PC-9 (cell line): ENCODE measurements at regions not wholly inside any gene's neighbourhood (a gene's known extent, or its start where the extent isn't known, plus 50 kb on each side); places are given as distances from the start of the nearest gene placed in this dataset.
"Not testable (repeated sequence)": the region's sequence is repeated elsewhere in the genome, so short reads cannot be mapped to it uniquely, and the experiment has no call there.

Experiments
- BruUV-seq: library from RNA; stranded (reverse); fragments of 400-500 nt; replicated peaks from 2 replicates; lab custom pipeline; 2021; lab: Mats Ljungman, UMichigan
- CTCF ChIA-PET: fragments of 300-600 bp; sonication (Branson Sonifier 250); formaldehyde crosslinking; loops from one replicate; lab custom pipeline; 2022; ENCODE audit warnings: antibody characterized with exemption; lab: Charles Lee
- POLR2A ChIA-PET: fragments of 300-600 bp; sonication (Branson Sonifier 250); formaldehyde crosslinking; loops from one replicate; lab custom pipeline; 2022; ENCODE audit warnings: antibody characterized with exemption; ENCODE audit not compliant: unreplicated experiment; lab: Charles Lee
- DNase-seq, 2 experiments: peaks; one replicate each; pipeline versions ENCODE4 v3.0.0 to v3.0.0-alpha.2; 2015 to 2022; ENCODE audit warnings: mixed read lengths in 1 of 2
- H2AFZ ChIP-seq: fragments of 200-600 bp; sonication (generic); 2 replicates; pipeline ENCODE4 v1.8.1; 2017; ENCODE audit warnings: antibody characterized with exemption
- H3F3A ChIP-seq: fragments of 200-600 bp; sonication (generic); 2 replicates; pipeline ENCODE4 v1.8.1; 2017; ENCODE audit warnings: antibody characterized with exemption, mild to moderate bottlenecking, low read depth; ENCODE audit not compliant: insufficient read depth
- H3K27ac ChIP-seq: fragments of 200-600 bp; sonication (generic); 2 replicates; pipeline ENCODE4 v1.6.1; 2016; ENCODE audit warnings: mixed run types
- H3K27me3 ChIP-seq: fragments of 200-600 bp; sonication (generic); 2 replicates; pipeline ENCODE4 v1.6.1; 2016; ENCODE audit warnings: low read depth, mixed run types; ENCODE audit not compliant: insufficient read depth
- H3K36me3 ChIP-seq: fragments of 200-600 bp; sonication (generic); 2 replicates; pipeline ENCODE4 v1.6.1; 2016; ENCODE audit warnings: low read depth, mixed run types
- H3K4me1 ChIP-seq: fragments of 200-600 bp; sonication (generic); replicated peaks from 2 replicates; pipeline ENCODE4 v1.6.1; 2016; ENCODE audit warnings: mixed run types; ENCODE audit not compliant: insufficient read depth
- H3K4me2 ChIP-seq: fragments of 200-600 bp; sonication (generic); 2 replicates; pipeline ENCODE4 v1.6.1; 2017; ENCODE audit warnings: mixed run types
- H3K4me3 ChIP-seq: fragments of 200-600 bp; sonication (generic); 2 replicates; pipeline ENCODE4 v1.6.1; 2016; ENCODE audit warnings: mixed run types
- H3K79me2 ChIP-seq: fragments of 200-600 bp; sonication (generic); 2 replicates; pipeline ENCODE4 v1.6.1; 2017; ENCODE audit warnings: low read depth, mixed run types
- H3K9me2 ChIP-seq: fragments of 200-600 bp; sonication (generic); 2 replicates; pipeline ENCODE4 v1.8.1; 2017; ENCODE audit warnings: mild to moderate bottlenecking; ENCODE audit not compliant: insufficient read depth
- H3K9me3 ChIP-seq: fragments of 200-600 bp; sonication (generic); 2 replicates; pipeline ENCODE4 v1.8.1; 2016; ENCODE audit warnings: low read depth; ENCODE audit not compliant: insufficient read depth
- H4K20me1 ChIP-seq: fragments of 200-600 bp; sonication (generic); 2 replicates; pipeline ENCODE4 v1.8.1; 2017; ENCODE audit not compliant: insufficient read depth
- CTCF ChIP-seq: fragments of 200-600 bp; sonication (generic); conservative IDR thresholded peaks from 2 replicates; pipeline ENCODE4 v1.6.1; 2017; ENCODE audit warnings: mixed run types, antibody characterized with exemption, mild to moderate bottlenecking, moderate library complexity
- EZH2 ChIP-seq: fragments of 200-600 bp; sonication (generic); IDR thresholded peaks from 2 replicates; pipeline ENCODE4 v1.8.0; 2017; ENCODE audit warnings: antibody characterized with exemption, low read depth
- intact Hi-C: fragments of 100-400 bp; cut with micrococcal nuclease; formaldehyde crosslinking; loops from one replicate; pipeline ENCODE4 v1.10.0; 2022; ENCODE audit not compliant: unreplicated experiment

GRCh38 chr13:44313674-44314073 lies 60.0 kb upstream of the SERP2 start:
- BruUV-seq, result TSS peak; percentile 26
- no peak for TF ChIP-seq EZH2
- no peak for TF ChIP-seq CTCF
- Histone ChIP-seq H3K27ac (peak overlapping the region; percentile 99), H3K9me2 (no peaks in the 10 kb centered on the region), H3K36me3 (no peaks in the 10 kb centered on the region), H3K4me2 (peak overlapping the region; percentile 65), H3K9me3 (no peaks in the 10 kb centered on the region), H3K4me1 (peaks cover 64% of the 10 kb centered on the region), H3F3A (peaks cover 45% of the 10 kb centered on the region), H3K79me2 (no peaks in the 10 kb centered on the region), H3K4me3 (no peak overlapping the region), H4K20me1 (no peaks in the 10 kb centered on the region), H3K27me3 (no peaks in the 10 kb centered on the region), H2AFZ (no peak overlapping the region)
- ChIA-PET CTCF (no interaction called here), POLR2A (no interaction called here)
- DNase-seq, result peak; percentile 9 to 80
- intact Hi-C loops, result loop anchor here (1.0 to 5.0 kb wide), 4 partner anchors 51 to 171 kb away; no protein-coding TSS in a partner anchor

DNA sequence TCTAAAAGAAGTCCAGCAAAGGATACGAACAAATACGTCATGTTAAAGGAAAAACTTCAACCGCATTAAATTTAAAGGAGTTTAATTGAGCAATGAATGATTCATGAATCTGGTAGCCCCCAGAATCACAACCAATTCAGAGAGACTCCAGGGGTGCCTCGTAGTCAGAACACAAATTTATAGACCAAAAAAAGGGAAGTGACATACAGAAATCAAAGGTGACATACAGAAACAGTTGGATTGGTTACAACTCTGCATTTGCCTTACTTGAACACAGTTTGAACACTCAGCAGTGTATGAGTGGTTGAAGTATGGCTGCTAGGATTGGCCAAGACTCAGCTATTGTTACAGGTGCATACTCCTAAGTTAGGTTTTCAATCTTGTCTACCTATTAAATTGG lies 59.5 kb upstream of the SERP2 start:
- H3K9me3 ChIP-seq, CTCF ChIA-PET, H4K20me1 ChIP-seq, H3K4me3 ChIP-seq, H3K27me3 ChIP-seq, H2AFZ ChIP-seq, BruUV-seq, POLR2A ChIA-PET, H3K36me3 ChIP-seq, H3K79me2 ChIP-seq, DNase-seq, H3K9me2 ChIP-seq: not testable (repeated sequence)
- Histone ChIP-seq H3F3A (peaks cover 45% of the 10 kb centered on the region), H3K27ac (peak overlapping the region; percentile 99), H3K4me1 (peaks cover 62% of the 10 kb centered on the region), H3K4me2 (peak overlapping the region; percentile 65)
- intact Hi-C loops, result loop anchor here (5.0 kb wide), 1 partner anchor 172 kb away; no protein-coding TSS in a partner anchor

DNA sequence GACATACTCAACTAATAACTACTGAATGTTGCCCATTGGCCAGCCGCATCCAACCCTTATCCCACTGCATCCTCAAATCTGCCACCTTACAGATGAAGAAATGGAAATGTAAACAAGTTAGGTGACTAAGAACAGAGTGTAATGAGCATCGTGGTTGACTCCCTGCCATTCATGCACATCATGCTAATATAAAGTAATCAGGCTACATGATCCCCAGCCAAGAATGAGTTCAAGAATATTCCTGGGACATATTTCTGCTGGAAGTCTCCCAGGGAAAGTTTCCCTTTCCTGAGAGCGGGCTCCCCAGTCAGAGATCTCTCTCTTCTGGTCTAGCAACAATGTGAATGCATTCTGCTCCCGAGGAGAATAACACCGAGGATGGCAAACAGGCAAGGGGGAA lies 55.9 kb upstream of the SERP2 start:
- ChIA-PET CTCF (no interaction called here), POLR2A (no interaction called here)
- H3F3A ChIP-seq, result peaks cover 21% of the 10 kb centered on the region
- peaks cover 33% of the 10 kb centered on the region for H3K4me1 ChIP-seq
- intact Hi-C loops, result no loop called here
- H3K79me2 ChIP-seq, result no peaks in the 10 kb centered on the region
- no peak overlapping the region for H3K4me2 ChIP-seq
- H4K20me1 ChIP-seq, result no peaks in the 10 kb centered on the region
- no peaks in the 10 kb centered on the region for H3K9me3 ChIP-seq
- H3K36me3 ChIP-seq, result no peaks in the 10 kb centered on the region
- no peak overlapping the region for H3K27ac ChIP-seq
- no peak for DNase-seq
- TF ChIP-seq EZH2, result no peak
- no peak overlapping the region for H3K4me3 ChIP-seq
- H3K27me3 ChIP-seq, result no peaks in the 10 kb centered on the region
- H2AFZ ChIP-seq, result no peak overlapping the region
- no TSS peak for BruUV-seq
- H3K9me2 ChIP-seq, result no peaks in the 10 kb centered on the region

DNA sequence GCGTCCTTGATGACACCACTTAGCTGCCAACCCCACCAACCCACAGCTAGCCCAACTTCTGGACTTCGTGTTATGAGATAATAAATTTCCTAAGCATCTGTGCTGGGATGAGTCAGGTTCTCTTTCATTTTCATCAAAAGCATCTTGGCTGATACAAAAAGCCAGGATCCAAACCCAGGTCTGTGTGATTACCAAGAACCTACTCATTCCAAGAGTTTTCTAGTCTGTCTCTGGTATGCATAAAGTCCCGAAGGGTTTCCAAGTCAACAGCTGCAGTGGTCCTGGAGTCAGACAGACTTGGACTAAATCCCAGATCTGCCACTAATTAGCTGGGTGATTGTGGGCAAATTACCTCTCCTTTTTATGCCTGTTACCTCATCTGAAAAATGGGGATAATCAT lies 55.5 kb upstream of the SERP2 start:
- POLR2A ChIA-PET, result no interaction called here
- BruUV-seq, result no TSS peak
- no peaks in the 10 kb centered on the region for H3K79me2 ChIP-seq
- no peaks in the 10 kb centered on the region for H4K20me1 ChIP-seq
- H3K9me3 ChIP-seq, result no peaks in the 10 kb centered on the region
- H3K36me3 ChIP-seq, result no peaks in the 10 kb centered on the region
- CTCF ChIA-PET, result no interaction called here
- no peak overlapping the region for H3K4me3 ChIP-seq
- H3F3A ChIP-seq, result peaks cover 20% of the 10 kb centered on the region
- intact Hi-C loops, result no loop called here
- TF ChIP-seq CTCF, result no peak
- no peak for TF ChIP-seq EZH2
- H3K4me2 ChIP-seq, result no peak overlapping the region
- H3K9me2 ChIP-seq, result no peaks in the 10 kb centered on the region
- H3K4me1 ChIP-seq, result peaks cover 33% of the 10 kb centered on the region
- H2AFZ ChIP-seq, result no peak overlapping the region
- no peak for DNase-seq
- no peak overlapping the region for H3K27ac ChIP-seq
- no peaks in the 10 kb centered on the region for H3K27me3 ChIP-seq
